ENCODE measurements at regions not wholly inside any gene's neighbourhood (a gene's known extent, or its start where the extent isn't known, plus 50 kb on each side); places are given as distances from the start of the nearest gene placed in this dataset.

GRCh38 chr12:75833268-75833667, 198.3 kb downstream of the PHLDA1 start:
- Histone ChIP-seq H3K9me3 (ENCODE audit: control insufficient read depth, insufficient read depth, low read depth, low read length) (no peaks in the 10 kb centered on the region), H3K27ac (ENCODE audit: low read depth, low read length) (no peak overlapping the region), H3K36me3 (ENCODE audit: control insufficient read depth, insufficient read depth, low read length) (no peaks in the 10 kb centered on the region), H3K27me3 (ENCODE audit: control insufficient read depth, insufficient read depth, low read length) (no peaks in the 10 kb centered on the region), H3K4me1 (ENCODE audit: control insufficient read depth, insufficient read depth, low read length) (no peaks in the 10 kb centered on the region), H3K9ac (ENCODE audit: low read length) (no peak overlapping the region), H3K4me3 (ENCODE audit: low read depth, low read length) (no peak overlapping the region)

- Histone ChIP-seq H3K9ac (ENCODE audit: low read length) (no peak overlapping the region), H3K4me1 (ENCODE audit: control insufficient read depth, insufficient read depth, low read length) (no peaks in the 10 kb centered on the region), H3K27ac (ENCODE audit: low read depth, low read length) (no peak overlapping the region), H3K4me3 (ENCODE audit: low read depth, low read length) (no peak overlapping the region), H3K36me3 (ENCODE audit: control insufficient read depth, insufficient read depth, low read length) (no peaks in the 10 kb centered on the region), H3K9me3 (ENCODE audit: control insufficient read depth, insufficient read depth, low read depth, low read length) (no peaks in the 10 kb centered on the region), H3K27me3 (ENCODE audit: control insufficient read depth, insufficient read depth, low read length) (no peaks in the 10 kb centered on the region)
Observed at GRCh38 chr12:75831402-75831801, 200.2 kb downstream of the PHLDA1 start.

GRCh38 chr12:75827061-75827460, 204.5 kb downstream of the PHLDA1 start:
- H3K36me3 ChIP-seq (ENCODE audit: control insufficient read depth, insufficient read depth, low read length): no peaks in the 10 kb centered on the region
- no peak overlapping the region for H3K9ac ChIP-seq (ENCODE audit: low read length)
- no peak overlapping the region for H3K4me3 ChIP-seq (ENCODE audit: low read depth, low read length)
- no peaks in the 10 kb centered on the region for H3K9me3 ChIP-seq (ENCODE audit: control insufficient read depth, insufficient read depth, low read depth, low read length)
- H3K4me1 ChIP-seq (ENCODE audit: control insufficient read depth, insufficient read depth, low read length): peaks cover 5% of the 10 kb centered on the region; the same call in 1 of the 2 replicates
- no peaks in the 10 kb centered on the region for H3K27me3 ChIP-seq (ENCODE audit: control insufficient read depth, insufficient read depth, low read length)
- no peak overlapping the region for H3K27ac ChIP-seq (ENCODE audit: low read depth, low read length)

DNA sequence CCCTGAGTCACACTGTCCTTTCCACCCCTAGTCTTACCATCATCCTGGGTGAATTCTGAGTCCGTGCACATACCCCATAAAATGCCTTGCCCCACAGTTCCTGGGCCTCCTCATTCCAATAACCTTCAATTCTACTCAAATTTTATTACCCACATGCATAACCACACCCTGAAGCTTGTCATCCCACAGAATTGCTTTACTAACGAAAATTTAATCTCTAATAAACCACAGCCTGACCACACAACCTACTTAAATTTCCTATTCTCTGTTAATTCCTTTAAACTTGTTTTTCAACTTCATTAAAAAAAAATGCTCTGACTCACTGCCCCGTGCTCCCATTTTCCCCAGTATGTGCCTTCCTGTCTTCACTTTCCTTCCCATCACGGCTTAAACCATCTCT, 205.9 kb downstream of the PHLDA1 start:
- H3K9me3 ChIP-seq (ENCODE audit: control insufficient read depth, insufficient read depth, low read depth, low read length): no peaks in the 10 kb centered on the region
- no peak overlapping the region for H3K9ac ChIP-seq (ENCODE audit: low read length)
- no peaks in the 10 kb centered on the region for H3K36me3 ChIP-seq (ENCODE audit: control insufficient read depth, insufficient read depth, low read length)
- H3K4me1 ChIP-seq (ENCODE audit: control insufficient read depth, insufficient read depth, low read length): peaks cover 8% of the 10 kb centered on the region
- H3K4me3 ChIP-seq (ENCODE audit: low read depth, low read length): no peak overlapping the region
- H3K27me3 ChIP-seq (ENCODE audit: control insufficient read depth, insufficient read depth, low read length): no peaks in the 10 kb centered on the region
- no peak overlapping the region for H3K27ac ChIP-seq (ENCODE audit: low read depth, low read length)

GRCh38 chr12:75823475-75823874, 208.1 kb downstream of the PHLDA1 start:
- no peaks in the 10 kb centered on the region for H3K36me3 ChIP-seq (ENCODE audit: control insufficient read depth, insufficient read depth, low read length)
- H3K9me3 ChIP-seq (ENCODE audit: control insufficient read depth, insufficient read depth, low read depth, low read length): no peaks in the 10 kb centered on the region
- no peaks in the 10 kb centered on the region for H3K27me3 ChIP-seq (ENCODE audit: control insufficient read depth, insufficient read depth, low read length)
- no peak overlapping the region for H3K9ac ChIP-seq (ENCODE audit: low read length)
- H3K4me3 ChIP-seq (ENCODE audit: low read depth, low read length): no peak overlapping the region
- H3K27ac ChIP-seq (ENCODE audit: low read depth, low read length): no peak overlapping the region
- peaks cover 18% of the 10 kb centered on the region for H3K4me1 ChIP-seq (ENCODE audit: control insufficient read depth, insufficient read depth, low read length)

GRCh38 chr12:75822416-75822815, 209.2 kb downstream of the PHLDA1 start:
- H3K4me1 ChIP-seq (ENCODE audit: control insufficient read depth, insufficient read depth, low read length): peaks cover 18% of the 10 kb centered on the region
- H3K27me3 ChIP-seq (ENCODE audit: control insufficient read depth, insufficient read depth, low read length): no peaks in the 10 kb centered on the region
- no peaks in the 10 kb centered on the region for H3K9me3 ChIP-seq (ENCODE audit: control insufficient read depth, insufficient read depth, low read depth, low read length)
- no peaks in the 10 kb centered on the region for H3K36me3 ChIP-seq (ENCODE audit: control insufficient read depth, insufficient read depth, low read length)
- no peak overlapping the region for H3K27ac ChIP-seq (ENCODE audit: low read depth, low read length)
- no peak overlapping the region for H3K4me3 ChIP-seq (ENCODE audit: low read depth, low read length)
- no peak overlapping the region for H3K9ac ChIP-seq (ENCODE audit: low read length)

GRCh38 chr12:75820848-75821578, 210.6 kb downstream of the PHLDA1 start:
- Histone ChIP-seq H3K9me3 (ENCODE audit: control insufficient read depth, insufficient read depth, low read depth, low read length) (no peaks in the 10 kb centered on the region), H3K4me3 (ENCODE audit: low read depth, low read length) (no peak overlapping the region), H3K27me3 (ENCODE audit: control insufficient read depth, insufficient read depth, low read length) (no peaks in the 10 kb centered on the region), H3K36me3 (ENCODE audit: control insufficient read depth, insufficient read depth, low read length) (no peaks in the 10 kb centered on the region), H3K9ac (ENCODE audit: low read length) (no peak overlapping the region), H3K27ac (ENCODE audit: low read depth, low read length) (no peak overlapping the region), H3K4me1 (ENCODE audit: control insufficient read depth, insufficient read depth, low read length) (peaks cover 18% of the 10 kb centered on the region)

GRCh38 chr12:75820071-75820470, 211.5 kb downstream of the PHLDA1 start:
- Histone ChIP-seq H3K9me3 (ENCODE audit: control insufficient read depth, insufficient read depth, low read depth, low read length) (no peaks in the 10 kb centered on the region), H3K27me3 (ENCODE audit: control insufficient read depth, insufficient read depth, low read length) (no peaks in the 10 kb centered on the region), H3K27ac (ENCODE audit: low read depth, low read length) (no peak overlapping the region), H3K36me3 (ENCODE audit: control insufficient read depth, insufficient read depth, low read length) (no peaks in the 10 kb centered on the region), H3K4me1 (ENCODE audit: control insufficient read depth, insufficient read depth, low read length) (peaks cover 21% of the 10 kb centered on the region), H3K4me3 (ENCODE audit: low read depth, low read length) (no peak overlapping the region), H3K9ac (ENCODE audit: low read length) (no peak overlapping the region)

GRCh38 chr12:75819512-75819911, 212.1 kb downstream of the PHLDA1 start:
- Histone ChIP-seq H3K27ac (ENCODE audit: low read depth, low read length) (no peak overlapping the region), H3K36me3 (ENCODE audit: control insufficient read depth, insufficient read depth, low read length) (no peaks in the 10 kb centered on the region), H3K4me3 (ENCODE audit: low read depth, low read length) (no peak overlapping the region), H3K27me3 (ENCODE audit: control insufficient read depth, insufficient read depth, low read length) (no peaks in the 10 kb centered on the region), H3K9ac (ENCODE audit: low read length) (no peak overlapping the region), H3K4me1 (ENCODE audit: control insufficient read depth, insufficient read depth, low read length) (peaks cover 25% of the 10 kb centered on the region), H3K9me3 (ENCODE audit: control insufficient read depth, insufficient read depth, low read depth, low read length) (no peaks in the 10 kb centered on the region)

DNA sequence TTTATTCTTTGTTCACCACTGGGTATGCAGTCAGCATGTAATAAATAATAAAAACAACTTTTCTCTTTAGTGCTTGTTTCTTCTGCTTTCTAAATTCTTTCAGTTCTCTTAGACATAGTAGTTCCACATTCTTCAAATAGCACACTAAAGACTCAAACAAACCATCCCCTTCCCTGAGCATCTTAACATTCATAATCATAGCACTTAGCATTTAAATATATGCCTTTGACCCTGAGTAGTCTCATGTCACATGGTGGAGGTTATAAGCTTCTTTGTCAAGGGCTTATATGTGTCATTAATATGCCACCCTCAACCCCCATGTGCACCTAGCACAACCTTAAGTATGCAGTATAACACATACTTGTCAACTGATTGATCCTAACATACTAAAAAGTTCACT, 212.7 kb downstream of the PHLDA1 start:
- Histone ChIP-seq H3K9me3 (ENCODE audit: control insufficient read depth, insufficient read depth, low read depth, low read length) (no peaks in the 10 kb centered on the region), H3K9ac (ENCODE audit: low read length) (no peak overlapping the region), H3K4me3 (ENCODE audit: low read depth, low read length) (no peak overlapping the region), H3K27me3 (ENCODE audit: control insufficient read depth, insufficient read depth, low read length) (no peaks in the 10 kb centered on the region), H3K4me1 (ENCODE audit: control insufficient read depth, insufficient read depth, low read length) (peaks cover 25% of the 10 kb centered on the region), H3K36me3 (ENCODE audit: control insufficient read depth, insufficient read depth, low read length) (no peaks in the 10 kb centered on the region), H3K27ac (ENCODE audit: low read depth, low read length) (no peak overlapping the region)

DNA sequence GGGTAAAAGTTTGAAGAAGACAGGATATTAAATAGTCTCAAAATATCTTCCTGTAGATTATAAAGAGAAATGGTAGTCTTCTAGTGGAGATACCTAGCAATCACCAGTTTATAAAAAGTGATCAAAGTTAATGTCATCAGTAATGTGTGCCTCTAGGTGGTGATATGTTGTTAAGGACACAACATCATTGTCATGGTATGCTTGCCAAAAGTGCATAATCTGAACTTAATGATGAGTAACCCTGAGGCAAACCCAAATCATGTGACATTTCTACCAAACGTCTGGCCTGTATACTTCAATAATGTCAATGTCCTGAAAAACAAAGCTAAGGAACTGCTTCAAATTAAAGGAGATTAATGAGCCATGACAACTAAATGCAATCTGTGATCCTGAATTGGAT, 214.7 kb downstream of the PHLDA1 start:
- Histone ChIP-seq H3K4me3 (ENCODE audit: low read depth, low read length) (no peak overlapping the region), H3K9me3 (ENCODE audit: control insufficient read depth, insufficient read depth, low read depth, low read length) (no peaks in the 10 kb centered on the region), H3K9ac (ENCODE audit: low read length) (no peak overlapping the region), H3K4me1 (ENCODE audit: control insufficient read depth, insufficient read depth, low read length) (peaks cover 35% of the 10 kb centered on the region), H3K27me3 (ENCODE audit: control insufficient read depth, insufficient read depth, low read length) (peaks cover 3% of the 10 kb centered on the region; the same call in 1 of the 2 replicates), H3K36me3 (ENCODE audit: control insufficient read depth, insufficient read depth, low read length) (no peaks in the 10 kb centered on the region), H3K27ac (ENCODE audit: low read depth, low read length) (no peak overlapping the region)
